ENCODE measurements at regions not wholly inside any gene's neighbourhood (a gene's known extent, or its start where the extent isn't known, plus 50 kb on each side); places are given as distances from the start of the nearest gene placed in this dataset.
"Not testable (repeated sequence)": the region's sequence is repeated elsewhere in the genome, so short reads cannot be mapped to it uniquely, and the experiment has no call there.

DNA sequence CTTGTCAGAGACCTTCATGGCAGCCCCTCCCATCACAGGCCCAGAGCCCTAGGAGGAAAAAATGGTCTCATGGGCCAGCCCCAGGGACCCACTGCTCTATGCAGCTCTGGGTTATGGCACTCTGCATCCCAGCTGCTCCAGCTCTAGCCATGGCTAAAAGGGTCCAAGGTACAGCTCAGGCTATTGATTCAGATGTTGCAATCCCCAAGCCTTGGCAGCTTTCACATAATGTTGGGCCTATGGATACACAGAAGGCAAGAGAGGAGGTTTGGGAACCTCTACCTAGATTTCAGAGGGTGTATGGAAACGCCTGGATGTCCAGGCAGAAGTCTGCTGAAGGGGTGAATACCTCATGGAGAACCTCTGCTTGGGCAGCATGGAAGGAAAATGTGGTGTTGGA lies 996.0 kb downstream of the PCDH9 start:
- peaks cover 10% of the 10 kb centered on the region for H3K9me3 ChIP-seq (ENCODE audit: control insufficient read depth, low read depth, low read length)
- H3K27ac Mint-ChIP-seq: no peak overlapping the region

GRCh38 chr13:66231958-66232357 lies 998.2 kb downstream of the PCDH9 start:
- H4K20me1 ChIP-seq (ENCODE audit: control insufficient read depth, insufficient read depth, insufficient read length): not testable (repeated sequence)
- H3K4me1 Mint-ChIP-seq: peaks cover 12 to 31% of the 10 kb centered on the region in 2 experiments

More for the DNA sequence above, 996.0 kb downstream of the PCDH9 start:
- Histone ChIP-seq H3K23ac (ENCODE audit: insufficient read length, low read depth, low read length) (no peak overlapping the region), H2AK5ac (ENCODE audit: insufficient read length, low read length) (no peak overlapping the region), H3K27ac (ENCODE audit: insufficient read length, low read depth, low read length) (no peak overlapping the region), H3K23me2 (ENCODE audit: insufficient read length, low read depth, low read length, poor library complexity, severe bottlenecking) (no peaks in the 10 kb centered on the region), H3T11ph (ENCODE audit: low read length) (no peak overlapping the region), H2BK15ac (ENCODE audit: low read depth, low read length) (no peak overlapping the region), H3K27me3 (ENCODE audit: insufficient read depth, low read length) (no peaks in the 10 kb centered on the region), H2BK20ac (ENCODE audit: low read depth, low read length, poor library complexity, severe bottlenecking) (no peak overlapping the region), H3K18ac (ENCODE audit: insufficient read length, low read depth, low read length) (no peak overlapping the region), H3K9ac (ENCODE audit: extremely low read depth, insufficient read length, low read length) (no peak overlapping the region), H3K79me1 (ENCODE audit: insufficient read depth, low read depth, low read length, poor library complexity, severe bottlenecking) (no peaks in the 10 kb centered on the region), H4K5ac (ENCODE audit: insufficient read length, low read depth, low read length) (no peak overlapping the region), H2BK12ac (ENCODE audit: insufficient read length, low read depth, low read length) (no peak overlapping the region), H3K4me2 (ENCODE audit: insufficient read depth, insufficient read length, low read length) (no peak overlapping the region), H3K4me1 (ENCODE audit: insufficient read depth, low read length) (no peaks in the 10 kb centered on the region), H3K4ac (ENCODE audit: low read depth, low read length) (no peak overlapping the region), H3K14ac (ENCODE audit: insufficient read depth, low read length) (no peak overlapping the region), H2BK120ac (ENCODE audit: low read depth, low read length, poor library complexity, severe bottlenecking) (no peak overlapping the region), H3K56ac (ENCODE audit: insufficient read length, low read depth, low read length) (no peak overlapping the region), H2BK5ac (ENCODE audit: insufficient read length, low read length) (no peak overlapping the region), H2AFZ (ENCODE audit: low read length) (no peak overlapping the region), H3K79me2 (ENCODE audit: insufficient read depth, low read length) (no peaks in the 10 kb centered on the region), H4K8ac (replicated peaks; ENCODE audit: insufficient read length, low read depth, low read length) (no peak overlapping the region), H4K91ac (ENCODE audit: insufficient read length, low read depth, low read length) (no peak overlapping the region), H4K20me1 (ENCODE audit: control insufficient read depth, insufficient read depth, insufficient read length) (no peaks in the 10 kb centered on the region)
- DNase-seq: no peak
- no peak for TF ChIP-seq CTCF (conservative IDR thresholded peaks at IDR 0.05)
- no CpG with 5 or more reads among the region's 1 CpG for WGBS (ENCODE audit: extremely low coverage, insufficient read length, low lambda C conversion rate)
- peaks cover 71% of the 10 kb centered on the region for H3K27me3 Mint-ChIP-seq (ENCODE audit: low read depth)
- no peak overlapping the region for H3K4me3 Mint-ChIP-seq
- peaks cover 20 to 34% of the 10 kb centered on the region in 2 experiments for H3K4me1 Mint-ChIP-seq
- H3K9me3 Mint-ChIP-seq: peaks cover 49 to 57% of the 10 kb centered on the region in 2 experiments
- peaks cover 30 to 52% (median 36%) of the 10 kb centered on the region in 3 experiments for H3K36me3 Mint-ChIP-seq (ENCODE audit: insufficient read depth in 1 of 3, low read depth in 3 of 3)

More at GRCh38 chr13:66231958-66232357, 998.2 kb downstream of the PCDH9 start:
- H3K56ac ChIP-seq (ENCODE audit: insufficient read length, low read depth, low read length); H2AFZ ChIP-seq (ENCODE audit: low read length); H2BK15ac ChIP-seq (ENCODE audit: low read depth, low read length); H3K18ac ChIP-seq (ENCODE audit: insufficient read length, low read depth, low read length); H3K23ac ChIP-seq (ENCODE audit: insufficient read length, low read depth, low read length); H4K8ac ChIP-seq (replicated peaks; ENCODE audit: insufficient read length, low read depth, low read length); H4K91ac ChIP-seq (ENCODE audit: insufficient read length, low read depth, low read length); H3K27ac Mint-ChIP-seq; H2BK12ac ChIP-seq (ENCODE audit: insufficient read length, low read depth, low read length); H3K9ac ChIP-seq (ENCODE audit: extremely low read depth, insufficient read length, low read length); H3K4me2 ChIP-seq (ENCODE audit: insufficient read depth, insufficient read length, low read length); H2AK5ac ChIP-seq (ENCODE audit: insufficient read length, low read length); H3K14ac ChIP-seq (ENCODE audit: insufficient read depth, low read length); H3K4me3 Mint-ChIP-seq; H2BK120ac ChIP-seq (ENCODE audit: low read depth, low read length, poor library complexity, severe bottlenecking); H3K27me3 ChIP-seq (ENCODE audit: insufficient read depth, low read length); H3K9me3 ChIP-seq (ENCODE audit: control insufficient read depth, low read depth, low read length); H3K79me1 ChIP-seq (ENCODE audit: insufficient read depth, low read depth, low read length, poor library complexity, severe bottlenecking); H3K23me2 ChIP-seq (ENCODE audit: insufficient read length, low read depth, low read length, poor library complexity, severe bottlenecking); H2BK20ac ChIP-seq (ENCODE audit: low read depth, low read length, poor library complexity, severe bottlenecking); H3K79me2 ChIP-seq (ENCODE audit: insufficient read depth, low read length); H3K4me1 ChIP-seq (ENCODE audit: insufficient read depth, low read length); H3K27ac ChIP-seq (ENCODE audit: insufficient read length, low read depth, low read length); H3T11ph ChIP-seq (ENCODE audit: low read length); H2BK5ac ChIP-seq (ENCODE audit: insufficient read length, low read length); H3K4ac ChIP-seq (ENCODE audit: low read depth, low read length); H4K5ac ChIP-seq (ENCODE audit: insufficient read length, low read depth, low read length): not testable (repeated sequence)
- H3K36me3 Mint-ChIP-seq (ENCODE audit: insufficient read depth in 1 of 3, low read depth in 3 of 3): peaks cover 30 to 52% (median 37%) of the 10 kb centered on the region in 3 experiments
- peaks cover 49 to 60% of the 10 kb centered on the region in 2 experiments for H3K9me3 Mint-ChIP-seq
- WGBS (ENCODE audit: extremely low coverage, insufficient read length, low lambda C conversion rate): no CpG with 5 or more reads among the region's 6 CpGs
- peak; percentile 32 for DNase-seq
- peaks cover 89% of the 10 kb centered on the region for H3K27me3 Mint-ChIP-seq (ENCODE audit: low read depth)
